Immature natural killer cell (primary cell): ENCODE measurements at regions not wholly inside any gene's neighbourhood (a gene's known extent, or its start where the extent isn't known, plus 50 kb on each side); places are given as distances from the start of the nearest gene placed in this dataset.
A peak's percentile ranks its signal among the peaks of the same experiment; 100 is the strongest.

ENCODE experiments used
- DNase-seq, 3 donors: peaks; one replicate each; pipeline ENCODE4 v3.0.0; 2022; ENCODE audit warnings: mixed read lengths in 1 of 3
- H3K27ac Mint-ChIP-seq, 6 donors: one replicate each; pipeline ENCODE4 v1.8.0; 2020; ENCODE audit warnings: mixed read lengths in 6 of 6, mild to moderate bottlenecking in 5 of 6, inconsistent platforms in 4 of 6, moderate library complexity in 3 of 6
- H3K27me3 Mint-ChIP-seq, 3 donors: one replicate each; pipeline ENCODE4 v1.8.0; 2020 to 2021; ENCODE audit warnings: low read depth in 3 of 3, mild to moderate bottlenecking in 3 of 3, mixed read lengths in 3 of 3, moderate library complexity in 3 of 3, inconsistent platforms in 1 of 3
- H3K36me3 Mint-ChIP-seq, 3 donors: one replicate each; pipeline ENCODE4 v1.8.0; 2020; ENCODE audit warnings: mixed read lengths in 3 of 3, inconsistent platforms in 2 of 3, mild to moderate bottlenecking in 2 of 3
- H3K4me1 Mint-ChIP-seq, 2 donors: one replicate each; pipeline ENCODE4 v1.8.0; 2020; ENCODE audit warnings: inconsistent platforms in 2 of 2, mild to moderate bottlenecking in 2 of 2, mixed read lengths in 2 of 2, moderate library complexity in 1 of 2
- H3K4me3 Mint-ChIP-seq, 5 donors: one replicate each; pipeline ENCODE4 v1.8.0; 2020; ENCODE audit warnings: mild to moderate bottlenecking in 5 of 5, mixed read lengths in 5 of 5, inconsistent platforms in 3 of 5, moderate library complexity in 3 of 5
- H3K9me3 Mint-ChIP-seq, 6 donors: one replicate each; pipeline ENCODE4 v1.8.0; 2020; ENCODE audit warnings: mild to moderate bottlenecking in 6 of 6, mixed read lengths in 6 of 6, inconsistent platforms in 4 of 6, moderate library complexity in 3 of 6

- no peaks in the 10 kb centered on the region for H3K36me3 Mint-ChIP-seq
- H3K4me3 Mint-ChIP-seq = no peak overlapping the region
- no peaks in the 10 kb centered on the region for H3K4me1 Mint-ChIP-seq
- DNase-seq = no peak
- H3K9me3 Mint-ChIP-seq = peaks cover 0 to 4% (median 0%) of the 10 kb centered on the region in 6 donors
- peaks cover 0 to 5% (median 2%) of the 10 kb centered on the region in 3 donors for H3K27me3 Mint-ChIP-seq
- no peak overlapping the region for H3K27ac Mint-ChIP-seq
These were observed 168.4 kb upstream of the NHS start for GRCh38 chrX:17206584-17206983.

- no peak for DNase-seq
- Mint-ChIP-seq H3K9me3 (peaks cover 1 to 7% (median 5%) of the 10 kb centered on the region in 6 donors), H3K27ac (no peak overlapping the region), H3K27me3 (peaks cover 0 to 7% (median 0%) of the 10 kb centered on the region in 3 donors), H3K36me3 (no peaks in the 10 kb centered on the region), H3K4me3 (no peak overlapping the region), H3K4me1 (no peaks in the 10 kb centered on the region)
These were observed 160.0 kb upstream of the NHS start for GRCh38 chrX:17214962-17215361.

- Mint-ChIP-seq H3K36me3 (no peaks in the 10 kb centered on the region), H3K4me3 (no peak overlapping the region), H3K4me1 (no peaks in the 10 kb centered on the region), H3K27ac (no peak overlapping the region), H3K27me3 (peaks cover 0 to 5% (median 3%) of the 10 kb centered on the region in 3 donors), H3K9me3 (no peaks in the 10 kb centered on the region)
- DNase-seq = no peak
These were observed 148.3 kb upstream of the NHS start for GRCh38 chrX:17226736-17227135.

- H3K4me3 Mint-ChIP-seq = no peak overlapping the region
- H3K4me1 Mint-ChIP-seq = no peaks in the 10 kb centered on the region
- H3K27me3 Mint-ChIP-seq = peaks cover 0 to 3% (median 1%) of the 10 kb centered on the region in 3 donors
- no peaks in the 10 kb centered on the region for H3K9me3 Mint-ChIP-seq
- H3K27ac Mint-ChIP-seq = no peak overlapping the region
- H3K36me3 Mint-ChIP-seq = no peaks in the 10 kb centered on the region
- no peak for DNase-seq
These were observed 137.9 kb upstream of the NHS start for GRCh38 chrX:17237146-17237545.

GRCh38 chrX:17242470-17242869 lies 132.5 kb upstream of the NHS start:
- DNase-seq = peak in 2 of 3 donors; percentile 12 to 24
- H3K36me3 Mint-ChIP-seq = no peaks in the 10 kb centered on the region
- H3K4me3 Mint-ChIP-seq = no peak overlapping the region
- no peak overlapping the region for H3K27ac Mint-ChIP-seq
- peaks cover 0 to 2% (median 0%) of the 10 kb centered on the region in 6 donors for H3K9me3 Mint-ChIP-seq
- no peaks in the 10 kb centered on the region for H3K4me1 Mint-ChIP-seq
- peaks cover 2 to 4% (median 4%) of the 10 kb centered on the region in 3 donors for H3K27me3 Mint-ChIP-seq

GRCh38 chrX:17247144-17247543 lies 127.9 kb upstream of the NHS start:
- Mint-ChIP-seq H3K4me1 (no peaks in the 10 kb centered on the region), H3K27ac (no peak overlapping the region), H3K4me3 (no peak overlapping the region), H3K36me3 (no peaks in the 10 kb centered on the region), H3K27me3 (peaks cover 2 to 5% (median 5%) of the 10 kb centered on the region in 3 donors), H3K9me3 (peaks cover 0 to 4% (median 0%) of the 10 kb centered on the region in 6 donors)
- DNase-seq = no peak

- Mint-ChIP-seq H3K36me3 (no peaks in the 10 kb centered on the region), H3K9me3 (peaks cover 0 to 6% (median 2%) of the 10 kb centered on the region in 6 donors), H3K27me3 (peaks cover 0 to 3% (median 2%) of the 10 kb centered on the region in 3 donors), H3K27ac (no peak overlapping the region), H3K4me1 (no peaks in the 10 kb centered on the region), H3K4me3 (no peak overlapping the region)
- no peak for DNase-seq
These were observed 112.9 kb upstream of the NHS start for GRCh38 chrX:17262123-17262522.

- Mint-ChIP-seq H3K27me3 (peaks cover 0 to 4% (median 0%) of the 10 kb centered on the region in 3 donors), H3K4me1 (no peaks in the 10 kb centered on the region), H3K27ac (no peak overlapping the region), H3K9me3 (peaks cover 0 to 6% (median 2%) of the 10 kb centered on the region in 6 donors), H3K4me3 (no peak overlapping the region), H3K36me3 (no peaks in the 10 kb centered on the region)
- no peak for DNase-seq
These were observed 108.9 kb upstream of the NHS start for GRCh38 chrX:17266136-17266535.

- no peak overlapping the region for H3K4me3 Mint-ChIP-seq
- H3K36me3 Mint-ChIP-seq = no peaks in the 10 kb centered on the region
- H3K27ac Mint-ChIP-seq = no peak overlapping the region
- H3K9me3 Mint-ChIP-seq = no peaks in the 10 kb centered on the region
- no peak for DNase-seq
- H3K27me3 Mint-ChIP-seq = peaks cover 0 to 6% (median 1%) of the 10 kb centered on the region in 3 donors
- H3K4me1 Mint-ChIP-seq = no peaks in the 10 kb centered on the region
These were observed 96.0 kb upstream of the NHS start for GRCh38 chrX:17278961-17279360.

- H3K4me1 Mint-ChIP-seq = no peaks in the 10 kb centered on the region
- DNase-seq = no peak
- no peaks in the 10 kb centered on the region for H3K36me3 Mint-ChIP-seq
- H3K27me3 Mint-ChIP-seq = no peaks in the 10 kb centered on the region
- H3K27ac Mint-ChIP-seq = no peak overlapping the region
- H3K9me3 Mint-ChIP-seq = peaks cover 0 to 5% (median under 1%) of the 10 kb centered on the region in 6 donors
- H3K4me3 Mint-ChIP-seq = no peak overlapping the region
These were observed 89.0 kb upstream of the NHS start for GRCh38 chrX:17285983-17286382.

- H3K4me3 Mint-ChIP-seq = no peak overlapping the region
- H3K27ac Mint-ChIP-seq = no peak overlapping the region
- H3K9me3 Mint-ChIP-seq = peaks cover 0 to 12% (median 1%) of the 10 kb centered on the region in 6 donors
- H3K36me3 Mint-ChIP-seq = no peaks in the 10 kb centered on the region
- H3K27me3 Mint-ChIP-seq = no peaks in the 10 kb centered on the region
- DNase-seq = no peak
- no peaks in the 10 kb centered on the region for H3K4me1 Mint-ChIP-seq
These were observed 83.7 kb upstream of the NHS start for GRCh38 chrX:17291171-17291900.

GRCh38 chrX:17292111-17292527 lies 82.9 kb upstream of the NHS start:
- H3K27ac Mint-ChIP-seq = no peak overlapping the region
- H3K4me1 Mint-ChIP-seq = no peaks in the 10 kb centered on the region
- no peak overlapping the region for H3K4me3 Mint-ChIP-seq
- no peaks in the 10 kb centered on the region for H3K27me3 Mint-ChIP-seq
- no peaks in the 10 kb centered on the region for H3K36me3 Mint-ChIP-seq
- peaks cover 0 to 12% (median 1%) of the 10 kb centered on the region in 6 donors for H3K9me3 Mint-ChIP-seq
- no peak for DNase-seq

- Mint-ChIP-seq H3K9me3 (peaks cover 0 to 7% (median 0%) of the 10 kb centered on the region in 6 donors), H3K4me3 (no peak overlapping the region), H3K27ac (no peak overlapping the region), H3K27me3 (peaks cover 0 to 5% (median 0%) of the 10 kb centered on the region in 3 donors), H3K4me1 (no peaks in the 10 kb centered on the region), H3K36me3 (no peaks in the 10 kb centered on the region)
- no peak for DNase-seq
These were observed 80.4 kb upstream of the NHS start for GRCh38 chrX:17294561-17294960.

GRCh38 chrX:17295791-17296190 lies 79.2 kb upstream of the NHS start:
- Mint-ChIP-seq H3K4me3 (no peak overlapping the region), H3K4me1 (no peaks in the 10 kb centered on the region), H3K36me3 (no peaks in the 10 kb centered on the region), H3K27me3 (peaks cover 0 to 6% (median 0%) of the 10 kb centered on the region in 3 donors), H3K9me3 (peaks cover 0 to 7% (median 0%) of the 10 kb centered on the region in 6 donors), H3K27ac (no peak overlapping the region)
- no peak for DNase-seq

- DNase-seq = no peak
- Mint-ChIP-seq H3K27ac (no peak overlapping the region), H3K4me1 (no peaks in the 10 kb centered on the region), H3K9me3 (peaks cover 0 to 10% (median 0%) of the 10 kb centered on the region in 6 donors), H3K27me3 (peaks cover 0 to 8% (median 4%) of the 10 kb centered on the region in 3 donors), H3K36me3 (no peaks in the 10 kb centered on the region), H3K4me3 (no peak overlapping the region)
These were observed 76.4 kb upstream of the NHS start for GRCh38 chrX:17298564-17298963.
